HepG2 (cell line): ENCODE measurements at regions not wholly inside any gene's neighbourhood (a gene's known extent, or its start where the extent isn't known, plus 50 kb on each side); places are given as distances from the start of the nearest gene placed in this dataset.

ENCODE experiments used
- ATAC-seq: fragments of 200-7000 bp; cut with Tn5 transposase; 3 replicates; pipeline ENCODE4 v1.9.1; 2020; ENCODE audit warnings: mild to moderate bottlenecking, moderate library complexity
- BruUV-seq: library from RNA; stranded (reverse); fragments of 400-500 nt; replicated peaks from 2 replicates; lab custom pipeline; 2021; lab: Mats Ljungman, UMichigan
- CTCF ChIA-PET: fragments of 300-600 bp; formaldehyde crosslinking; extraction: SDS; loops from one replicate; lab custom pipeline; 2021; ENCODE audit warnings: low total read pairs, inconsistent platforms, low intra/inter-chr PET ratio; lab: Yijun Ruan, JAX
- POLR2A ChIA-PET: fragments of 350-600 bp; sonication (Branson Sonifier 250); formaldehyde crosslinking; loops from one replicate; lab custom pipeline; 2020; ENCODE audit warnings: antibody characterized with exemption, inconsistent platforms; lab: Yijun Ruan, JAX
- DNase-seq: peaks from one replicate; pipeline ENCODE4 v3.0.0-alpha.2; 2015; ENCODE audit warnings: low spot score
- FAIRE-seq: peaks from 3 replicates; lab custom pipeline; 2011; peaks lifted over from hg19 to GRCh38; lab: Jason Lieb, UNC
- H2AFZ ChIP-seq: one replicate; pipeline ENCODE4 v1.6.1; 2011; ENCODE audit warnings: low read length, inconsistent platforms
- H3K27ac ChIP-seq: fragments of 300-600 bp; 3 replicates; pipeline ENCODE4 v1.8.0; 2011; ENCODE audit warnings: mixed run types, mild to moderate bottlenecking, mixed read lengths, low read length, inconsistent platforms; ENCODE audit not compliant: insufficient read depth; ENCODE audit errors: extremely low read length
- H3K27me3 ChIP-seq, 2 experiments: fragments of 200-600 bp in 1 of 2; 2 replicates in 1 of 2; 3 replicates in 1 of 2; pipeline versions ENCODE4 v1.6.0 to v1.8.0; 2011; ENCODE audit warnings: low read length in 2 of 2, mild to moderate bottlenecking in 2 of 2, moderate library complexity in 2 of 2, inconsistent platforms in 1 of 2; ENCODE audit not compliant: insufficient read depth in 2 of 2, control insufficient read depth in 1 of 2
- H3K36me3 ChIP-seq, 2 experiments: fragments of 200-600 bp in 1 of 2; replicated peaks in 1 of 2; 2 replicates in 1 of 2; 3 replicates in 1 of 2; pipeline versions ENCODE4 v1.5.1 to v1.8.0; 2011; ENCODE audit warnings: low read length in 2 of 2, inconsistent platforms in 1 of 2; ENCODE audit not compliant: insufficient read depth in 2 of 2, control insufficient read depth in 1 of 2
- H3K4me1 ChIP-seq: 2 replicates; pipeline ENCODE4 v1.5.1; 2012; ENCODE audit warnings: low read length, inconsistent platforms; ENCODE audit not compliant: insufficient read depth
- H3K4me2 ChIP-seq: 2 replicates; pipeline ENCODE4 v1.6.0; 2011; ENCODE audit warnings: low read depth, low read length, inconsistent platforms
- H3K4me3 ChIP-seq, 3 experiments: fragments of 200-600 bp in 1 of 3; sonication (generic), shearing (Covaris generic) in 1 of 3; replicated peaks in 1 of 3; 2 replicates each; pipeline ENCODE4 v1.5.1; 2011 to 2016; ENCODE audit warnings: low read length in 3 of 3, inconsistent platforms in 2 of 3, low read depth in 2 of 3, mild to moderate bottlenecking in 2 of 3, control low read depth in 1 of 3, mixed read lengths in 1 of 3; ENCODE audit not compliant: insufficient read depth in 1 of 3
- H3K79me2 ChIP-seq: one replicate; pipeline ENCODE4 v1.6.1; 2011; ENCODE audit warnings: low read length, inconsistent platforms; ENCODE audit not compliant: insufficient read depth
- H3K9ac ChIP-seq: 2 replicates; pipeline ENCODE4 v1.6.0; 2011; ENCODE audit warnings: mild to moderate bottlenecking, low read depth, low read length, inconsistent platforms; ENCODE audit not compliant: insufficient read depth
- H3K9me3 ChIP-seq: 2 replicates; pipeline ENCODE4 v1.5.1; 2012; ENCODE audit warnings: mild to moderate bottlenecking, low read length
- H4K20me1 ChIP-seq: 2 replicates; pipeline ENCODE4 v1.6.0; 2011; ENCODE audit warnings: inconsistent platforms, mild to moderate bottlenecking, low read length, moderate library complexity; ENCODE audit not compliant: insufficient read depth
- DMAP1 ChIP-seq: IDR thresholded peaks from 2 replicates; pipeline ENCODE4 v1.6.1; 2016
- KAT7 ChIP-seq: IDR thresholded peaks from 2 replicates; pipeline ENCODE4 v1.6.1; 2018; ENCODE audit warnings: borderline replicate concordance, missing compliant biosample characterization
- KDM1A ChIP-seq: IDR thresholded peaks from 2 replicates; pipeline ENCODE4 v1.6.1; 2016; ENCODE audit warnings: missing compliant biosample characterization
- MXI1 ChIP-seq: IDR thresholded peaks from 3 replicates; pipeline ENCODE4 v1.6.1; 2012; ENCODE audit warnings: low read depth, low read length, inconsistent platforms, borderline replicate concordance
- ZNF101 ChIP-seq: sonication (generic); formaldehyde crosslinking; IDR thresholded peaks from 2 replicates; pipeline ENCODE4 v1.4.0; 2020; ENCODE audit warnings: mild to moderate bottlenecking, low read depth, missing genetic modification reagents, borderline replicate concordance
- ZNF317 ChIP-seq: sonication (generic); formaldehyde crosslinking; IDR thresholded peaks from 2 replicates; pipeline ENCODE4 v1.5.0; 2020; ENCODE audit warnings: mild to moderate bottlenecking, missing genetic modification reagents
- ZNF510 ChIP-seq: sonication (generic); formaldehyde crosslinking; IDR thresholded peaks from 2 replicates; pipeline ENCODE4 v1.4.0; 2020; ENCODE audit warnings: low read depth, mild to moderate bottlenecking, missing genetic modification reagents
- ZNF577 ChIP-seq: sonication (generic); formaldehyde crosslinking; IDR thresholded peaks from 2 replicates; pipeline ENCODE4 v1.4.0; 2020; ENCODE audit warnings: mild to moderate bottlenecking, low read depth, missing genetic modification reagents, borderline replicate concordance
- ZNF687 ChIP-seq: sonication (generic); formaldehyde crosslinking; IDR thresholded peaks from 2 replicates; pipeline ENCODE4 v1.5.1; 2020; ENCODE audit warnings: mild to moderate bottlenecking, missing genetic modification reagents, moderate library complexity
- WGBS: methylation state at CpG from one replicate; pipeline ENCODE4 v1.1.6; 2017; ENCODE audit warnings: low lambda C conversion rate; 5-methylcytosine and 5-hydroxymethylcytosine counted together
- in situ Hi-C: cut with HindIII; loops from 2 replicates; pipeline ENCODE4 v1.10.0; 2017; ENCODE audit warnings: low pct_unique_long_range_greater_than_20kb; ENCODE audit not compliant: extremely low pct_ligation_motif_present
- intact Hi-C: fragments of 100-400 bp; cut with micrococcal nuclease; formaldehyde crosslinking; loops from one replicate; pipeline ENCODE4 v1.10.0; 2022; ENCODE audit not compliant: unreplicated experiment
- TF ChIP-seq, protein P1 (sequence below): sonication (generic); formaldehyde crosslinking; IDR thresholded peaks from 2 replicates; pipeline ENCODE4 v1.5.0; 2020; ENCODE audit warnings: mild to moderate bottlenecking, missing genetic modification reagents
- TF ChIP-seq, protein P2 (sequence below): sonication (generic); formaldehyde crosslinking; conservative IDR thresholded peaks from 2 replicates; pipeline ENCODE4 v1.4.0; 2020; ENCODE audit warnings: missing genetic modification reagents

- TF ChIP-seq, protein P1, sequence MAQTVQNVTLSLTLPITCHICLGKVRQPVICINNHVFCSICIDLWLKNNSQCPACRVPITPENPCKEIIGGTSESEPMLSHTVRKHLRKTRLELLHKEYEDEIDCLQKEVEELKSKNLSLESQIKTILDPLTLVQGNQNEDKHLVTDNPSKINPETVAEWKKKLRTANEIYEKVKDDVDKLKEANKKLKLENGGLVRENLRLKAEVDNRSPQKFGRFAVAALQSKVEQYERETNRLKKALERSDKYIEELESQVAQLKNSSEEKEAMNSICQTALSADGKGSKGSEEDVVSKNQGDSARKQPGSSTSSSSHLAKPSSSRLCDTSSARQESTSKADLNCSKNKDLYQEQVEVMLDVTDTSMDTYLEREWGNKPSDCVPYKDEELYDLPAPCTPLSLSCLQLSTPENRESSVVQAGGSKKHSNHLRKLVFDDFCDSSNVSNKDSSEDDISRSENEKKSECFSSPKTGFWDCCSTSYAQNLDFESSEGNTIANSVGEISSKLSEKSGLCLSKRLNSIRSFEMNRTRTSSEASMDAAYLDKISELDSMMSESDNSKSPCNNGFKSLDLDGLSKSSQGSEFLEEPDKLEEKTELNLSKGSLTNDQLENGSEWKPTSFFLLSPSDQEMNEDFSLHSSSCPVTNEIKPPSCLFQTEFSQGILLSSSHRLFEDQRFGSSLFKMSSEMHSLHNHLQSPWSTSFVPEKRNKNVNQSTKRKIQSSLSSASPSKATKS (CRISPR knock-in tag): no peak
- TF ChIP-seq KAT7 (no peak), KDM1A (CRISPR knock-in tag) (no peak)
These were observed 200.6 kb downstream of the BCOR start (continued) for GRCh38 chrX:39896951-39897740.

GRCh38 chrX:39897741-39898097, 200.0 kb downstream of the BCOR start:
- CTCF ChIA-PET: no interaction called here
- ATAC-seq: no peak; the same call in 2 of the 3 replicates
- in situ Hi-C loops (loop anchor here (10.0 kb wide), 1 partner anchor 57 kb away; no protein-coding TSS in a partner anchor), intact Hi-C loops (no loop called here)
- 0 out of 2 replicates have a peak, but pooled peaks cover 9% of the 10 kb centered on the region for H3K4me1 ChIP-seq
- no peaks in the 10 kb centered on the region for H4K20me1 ChIP-seq
- DNase-seq: no peak
- WGBS: 0% methylated on average over 2 of the region's 6 CpGs
- POLR2A ChIA-PET: no interaction called here
- peak overlapping the region; percentile 23; the same call in 1 of the 2 replicates for H3K4me2 ChIP-seq
- no peak overlapping the region for H3K4me3 ChIP-seq
- H3K9ac ChIP-seq: no peak overlapping the region
- no TSS peak for BruUV-seq
- H2AFZ ChIP-seq: no peak overlapping the region
- no peaks in the 10 kb centered on the region for H3K9me3 ChIP-seq
- TF ChIP-seq ZNF510 (CRISPR knock-in tag) (no peak), ZNF687 (no peak), ZNF317 (no peak), ZNF577 (no peak), DMAP1 (CRISPR knock-in tag) (no peak), MXI1 (no peak), ZNF101 (no peak)
- TF ChIP-seq, protein P2, sequence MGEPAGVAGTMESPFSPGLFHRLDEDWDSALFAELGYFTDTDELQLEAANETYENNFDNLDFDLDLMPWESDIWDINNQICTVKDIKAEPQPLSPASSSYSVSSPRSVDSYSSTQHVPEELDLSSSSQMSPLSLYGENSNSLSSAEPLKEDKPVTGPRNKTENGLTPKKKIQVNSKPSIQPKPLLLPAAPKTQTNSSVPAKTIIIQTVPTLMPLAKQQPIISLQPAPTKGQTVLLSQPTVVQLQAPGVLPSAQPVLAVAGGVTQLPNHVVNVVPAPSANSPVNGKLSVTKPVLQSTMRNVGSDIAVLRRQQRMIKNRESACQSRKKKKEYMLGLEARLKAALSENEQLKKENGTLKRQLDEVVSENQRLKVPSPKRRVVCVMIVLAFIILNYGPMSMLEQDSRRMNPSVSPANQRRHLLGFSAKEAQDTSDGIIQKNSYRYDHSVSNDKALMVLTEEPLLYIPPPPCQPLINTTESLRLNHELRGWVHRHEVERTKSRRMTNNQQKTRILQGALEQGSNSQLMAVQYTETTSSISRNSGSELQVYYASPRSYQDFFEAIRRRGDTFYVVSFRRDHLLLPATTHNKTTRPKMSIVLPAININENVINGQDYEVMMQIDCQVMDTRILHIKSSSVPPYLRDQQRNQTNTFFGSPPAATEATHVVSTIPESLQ (CRISPR knock-in tag): no peak
- no peak overlapping the region for H3K27ac ChIP-seq
- H3K27me3 ChIP-seq: peaks cover 1 to 6% of the 10 kb centered on the region in 2 experiments; a peak in 2 of 5 replicates
- no peak for FAIRE-seq
- no peaks in the 10 kb centered on the region for H3K36me3 ChIP-seq
- no peaks in the 10 kb centered on the region for H3K79me2 ChIP-seq
